GM19452 (cell line): ENCODE measurements at regions not wholly inside any gene's neighbourhood (a gene's known extent, or its start where the extent isn't known, plus 50 kb on each side); places are given as distances from the start of the nearest gene placed in this dataset.

Source experiments
- ATAC-seq: cut with Tn5 transposase; IDR thresholded peaks from one replicate; pipeline ENCODE4 v1.9.1; 2021; ENCODE audit not compliant: unreplicated experiment

DNA sequence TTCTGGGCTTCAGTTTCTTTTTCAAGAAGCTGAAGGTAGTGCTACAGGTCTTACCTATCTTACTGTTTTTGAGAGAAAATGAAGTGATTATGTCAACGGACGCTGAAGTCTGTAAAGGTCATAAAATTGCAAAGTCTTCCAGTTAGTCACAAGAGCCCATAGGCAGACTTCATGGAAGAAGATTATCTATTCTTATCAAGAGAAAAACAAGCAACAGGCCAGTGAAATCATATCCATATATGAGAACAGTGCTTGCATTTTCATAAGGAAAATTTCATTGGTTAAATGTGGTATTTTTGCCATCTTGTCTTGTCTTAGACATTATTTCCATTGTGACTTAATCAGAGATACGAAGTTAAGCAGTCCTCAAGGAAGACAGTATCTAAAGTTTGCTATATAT, 412.7 kb upstream of the SEL1L start:
- no peak for ATAC-seq

DNA sequence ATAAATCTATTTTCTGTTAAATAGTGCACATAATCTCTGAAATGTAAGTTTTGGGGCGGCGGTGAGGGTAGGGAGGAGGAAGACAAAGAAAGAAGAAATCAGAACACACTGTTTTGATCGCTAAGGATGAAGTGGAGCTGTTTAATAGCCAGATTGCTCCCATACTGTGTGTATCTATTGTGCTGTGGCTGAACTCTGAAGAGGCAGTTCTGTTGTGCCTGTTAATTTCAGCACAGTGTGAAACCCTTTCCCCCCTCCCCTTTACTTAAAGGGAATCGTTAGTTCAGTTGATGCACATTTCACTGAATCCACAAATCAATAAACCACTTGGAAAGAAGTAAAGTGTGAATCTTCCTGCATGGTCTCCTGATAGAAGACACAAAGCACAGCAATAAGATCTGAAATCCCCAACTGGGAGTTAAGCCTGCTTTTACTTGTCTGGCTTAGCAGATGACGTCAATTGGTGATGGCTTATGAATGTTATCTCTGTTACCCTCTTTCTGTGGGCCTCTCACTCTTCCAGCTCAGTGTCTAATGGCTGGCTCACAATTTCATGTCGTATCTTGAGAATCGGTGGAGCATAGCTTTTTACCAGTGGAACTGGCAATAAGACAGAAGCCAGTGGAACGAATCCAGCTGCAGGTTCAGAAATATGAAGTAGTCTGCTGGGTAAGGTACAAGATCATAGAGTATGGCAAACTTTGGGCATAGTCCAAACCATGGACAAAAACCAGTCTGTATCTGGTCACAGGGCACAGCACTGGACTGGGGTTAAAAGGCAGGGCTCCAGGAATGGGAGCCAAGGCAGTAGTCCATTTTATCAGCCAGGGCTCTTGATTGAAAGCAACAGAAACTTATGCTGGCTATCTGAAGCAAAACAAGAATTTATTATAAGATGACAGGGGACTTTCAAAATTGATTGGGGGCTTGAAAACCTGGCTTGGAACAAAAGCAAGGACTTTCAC, 413.5 kb upstream of the SEL1L start:
- no peak for ATAC-seq

DNA sequence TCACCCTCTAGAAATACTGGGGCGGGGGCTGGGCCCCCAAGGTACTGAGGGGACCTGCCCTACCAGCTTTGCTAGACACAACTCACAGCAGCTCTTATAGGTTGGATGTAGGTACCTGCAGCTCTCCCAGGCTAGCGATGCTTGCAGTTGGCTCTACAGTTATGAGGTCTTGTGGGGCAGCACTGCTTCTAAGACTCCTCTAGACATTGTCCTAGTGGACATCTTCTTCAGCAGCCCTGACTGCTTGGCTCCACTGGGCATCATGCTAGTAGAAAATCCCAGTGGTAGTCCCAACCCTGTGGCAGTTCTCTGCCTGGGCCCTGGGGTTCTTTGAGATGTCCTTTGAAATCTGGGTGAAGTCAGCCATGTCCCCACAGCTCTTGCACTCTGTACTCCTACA, 419.3 kb upstream of the SEL1L start:
- ATAC-seq, result no peak

DNA sequence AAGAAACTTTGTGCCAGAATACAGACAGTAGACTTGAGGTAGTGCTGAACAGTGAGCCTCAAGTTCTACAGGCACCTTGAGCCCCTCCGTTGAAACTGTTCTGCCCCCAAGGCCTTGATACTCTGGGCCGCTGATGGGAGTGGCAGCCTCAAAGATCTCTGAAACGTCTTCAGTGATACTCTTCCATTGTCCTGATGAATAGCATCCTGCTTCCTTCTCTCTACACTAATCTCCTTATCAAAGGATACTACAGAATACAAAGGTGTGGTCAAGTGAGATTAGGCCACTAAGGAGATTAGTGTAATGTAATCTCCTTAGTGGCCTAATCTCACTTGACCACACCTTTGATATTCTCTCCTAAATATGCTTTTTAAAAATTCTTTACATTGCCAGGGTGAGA, 419.8 kb upstream of the SEL1L start:
- no peak for ATAC-seq

DNA sequence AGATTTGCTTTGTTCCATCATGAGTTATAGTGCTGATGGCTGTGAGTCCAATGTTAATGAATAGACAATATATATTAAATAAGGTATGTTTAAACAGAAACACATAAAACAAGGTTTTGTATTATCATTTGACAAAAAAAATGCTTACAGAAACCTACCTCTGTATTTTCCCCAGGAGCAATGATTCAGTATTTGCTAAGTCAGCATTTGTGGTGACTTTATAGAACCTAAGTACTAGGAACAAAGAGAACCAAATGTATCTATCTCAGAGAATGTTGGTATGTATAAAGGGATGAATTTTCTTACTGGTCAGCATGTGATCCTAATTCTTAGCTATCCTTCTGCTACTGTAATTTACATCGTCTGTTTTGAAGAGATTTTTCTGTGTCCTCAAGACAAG, 421.5 kb upstream of the SEL1L start:
- ATAC-seq, result no peak

DNA sequence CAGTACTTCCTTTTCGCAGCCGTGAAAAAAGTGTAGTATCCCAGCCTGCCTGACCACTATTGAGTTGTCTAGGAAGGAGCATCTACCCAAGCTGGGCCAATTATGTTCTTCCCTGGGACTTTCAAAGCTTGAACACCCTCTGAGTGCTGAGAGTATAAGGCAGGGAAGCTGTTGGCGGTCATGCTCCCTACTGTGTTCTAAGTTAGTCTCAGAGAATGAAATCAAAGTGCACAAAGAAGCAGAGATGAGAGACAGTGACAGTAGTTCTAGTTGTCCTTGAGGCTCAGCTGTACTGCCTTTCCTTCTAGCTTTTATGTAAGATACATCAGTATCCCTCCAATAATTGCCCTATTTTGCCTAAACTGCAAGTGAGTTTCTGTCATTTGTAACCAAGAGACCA, 427.1 kb upstream of the SEL1L start:
- ATAC-seq, result no peak

DNA sequence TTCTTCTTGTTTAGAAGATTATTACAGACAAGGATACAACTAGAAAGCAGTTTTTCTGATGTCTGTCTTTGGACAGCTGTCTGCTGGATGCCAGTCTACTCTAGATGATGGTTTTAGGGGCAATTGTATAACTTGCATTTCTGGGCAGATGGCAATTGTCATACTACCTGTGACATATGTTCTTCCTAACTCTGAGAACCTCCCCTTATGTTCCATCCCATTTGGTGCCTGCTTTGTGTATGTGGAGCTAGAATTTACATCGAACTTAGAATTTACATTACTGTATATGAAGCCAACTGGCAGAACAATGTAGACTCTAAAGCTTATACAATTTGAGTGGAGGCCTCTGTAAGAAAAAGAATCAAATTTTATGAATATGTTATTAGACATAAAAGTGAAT, 430.2 kb upstream of the SEL1L start:
- ATAC-seq, result no peak

DNA sequence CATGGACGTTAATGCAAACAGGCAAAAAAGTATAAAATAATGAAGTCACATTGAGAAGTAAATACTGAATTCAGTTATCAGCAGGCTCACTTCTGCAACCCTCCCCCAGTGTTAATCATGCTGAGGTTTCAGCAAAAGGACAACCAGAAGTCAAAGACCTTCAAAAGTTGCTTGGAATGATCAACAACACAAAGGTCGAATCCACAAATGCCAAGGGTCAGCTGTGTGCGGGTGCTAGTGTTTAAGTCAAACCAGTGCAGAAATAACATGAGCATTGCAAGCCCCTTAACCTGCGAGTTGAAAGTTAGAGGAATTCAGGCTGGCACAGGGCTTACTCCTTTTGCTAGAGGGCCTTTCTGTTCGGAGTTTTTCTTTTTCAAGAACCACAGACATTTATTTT, 436.7 kb upstream of the SEL1L start:
- no peak for ATAC-seq

DNA sequence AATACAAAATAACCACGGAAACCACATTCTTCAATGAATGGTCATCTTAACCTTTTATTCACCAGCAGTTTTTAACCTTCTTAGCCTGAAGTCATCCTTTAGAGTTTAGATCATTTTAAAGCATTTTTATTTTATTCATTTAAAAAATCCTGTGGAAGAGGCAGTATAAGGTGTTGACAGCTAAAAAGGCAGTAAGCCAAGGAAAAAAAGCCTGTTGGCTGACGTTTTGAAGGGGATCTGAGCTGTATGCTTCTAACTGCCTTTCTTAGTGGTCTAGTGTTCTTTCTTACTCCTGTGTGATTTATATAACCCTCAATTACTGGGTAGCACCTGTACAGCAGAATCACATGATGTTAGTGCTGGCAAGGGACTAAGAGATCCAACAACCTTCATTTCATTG, 438.3 kb upstream of the SEL1L start:
- ATAC-seq, result no peak

DNA sequence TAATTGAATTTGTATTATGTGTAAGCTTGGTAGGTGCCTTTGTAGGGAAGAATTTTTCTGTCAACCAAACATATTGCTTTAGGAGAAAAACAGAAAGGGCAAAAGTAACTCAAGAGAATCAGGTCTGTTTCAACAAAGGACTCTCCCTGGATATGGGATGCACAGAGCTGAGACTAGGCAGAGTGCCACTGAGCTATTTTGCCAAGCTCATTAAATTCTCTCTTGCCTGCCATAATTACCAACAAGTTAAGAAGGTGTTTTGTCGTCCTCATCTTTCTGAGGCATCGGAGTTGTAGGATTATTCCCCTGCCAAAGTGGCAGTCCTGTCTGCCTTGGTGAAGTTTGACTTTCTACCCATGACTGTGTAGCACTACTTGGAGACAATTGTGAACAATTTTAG, 438.9 kb upstream of the SEL1L start:
- no peak for ATAC-seq

DNA sequence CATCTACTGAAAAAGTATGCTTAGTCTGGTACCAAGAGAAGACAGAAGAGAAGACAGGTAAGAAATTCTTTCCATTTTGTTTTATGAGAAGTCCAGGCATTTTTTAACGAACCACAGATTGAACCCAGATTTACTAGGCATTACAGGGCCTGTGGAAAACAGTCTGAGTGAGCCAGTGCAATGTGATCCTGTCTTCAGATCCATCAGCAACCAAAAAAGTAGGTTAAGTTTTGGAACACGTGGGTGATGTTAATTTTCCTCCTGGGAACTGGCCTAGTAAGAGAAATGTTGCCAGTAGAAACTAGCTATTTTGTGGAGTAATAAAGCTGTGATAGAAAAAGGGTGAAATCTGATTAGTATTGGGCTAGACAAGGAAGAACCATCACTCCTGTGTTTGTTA, 440.9 kb upstream of the SEL1L start:
- no peak for ATAC-seq

DNA sequence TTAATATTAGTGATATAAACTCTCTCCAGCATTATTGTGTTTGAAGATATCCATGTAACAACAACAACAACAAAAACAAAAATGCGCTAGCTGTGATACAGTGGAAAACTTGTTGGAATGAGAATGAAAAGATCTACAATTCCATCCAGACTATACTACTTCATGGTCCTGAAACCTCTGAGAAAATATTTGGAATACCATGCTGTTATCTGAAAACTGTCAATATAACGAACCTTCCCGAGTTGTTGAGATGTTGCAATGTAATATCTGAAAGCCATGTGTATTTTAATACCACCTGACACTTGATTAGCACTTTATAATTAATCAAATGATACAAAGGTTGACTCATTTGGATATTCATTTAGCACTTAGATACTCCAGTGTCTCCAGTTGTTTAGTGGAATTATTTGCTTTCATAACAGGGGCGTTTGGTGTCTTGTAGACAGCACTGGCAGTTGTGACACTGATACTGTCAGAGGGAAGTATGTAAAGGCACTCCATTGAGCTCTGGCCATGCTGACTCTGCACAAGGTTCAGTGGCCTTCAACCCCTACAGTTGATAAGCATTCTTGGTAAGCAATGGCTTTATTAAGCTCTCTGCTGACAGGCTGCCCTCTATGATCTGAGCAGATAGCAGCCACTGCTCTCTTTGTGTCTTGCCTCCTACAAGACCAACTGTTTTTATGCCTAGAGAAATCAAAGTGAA, 447.1 kb upstream of the SEL1L start:
- ATAC-seq, result no peak

DNA sequence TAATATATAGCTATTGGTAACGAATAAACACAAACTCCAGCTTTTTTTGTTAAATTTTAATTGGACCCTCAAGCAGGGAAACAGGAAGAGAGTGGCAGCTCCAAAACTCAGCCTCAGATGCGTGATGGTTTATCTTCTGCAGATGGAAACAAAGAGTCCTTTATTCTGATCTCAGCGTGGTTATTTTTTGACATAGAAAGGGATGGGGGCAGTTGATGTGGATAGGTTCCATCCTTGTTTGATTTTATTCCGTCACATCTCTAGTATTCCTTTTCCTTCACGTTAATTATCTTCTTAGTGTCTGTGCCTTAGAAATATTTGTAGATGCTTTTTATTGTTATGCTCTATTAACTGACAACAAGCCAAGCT, 447.6 kb upstream of the SEL1L start:
- no peak for ATAC-seq

DNA sequence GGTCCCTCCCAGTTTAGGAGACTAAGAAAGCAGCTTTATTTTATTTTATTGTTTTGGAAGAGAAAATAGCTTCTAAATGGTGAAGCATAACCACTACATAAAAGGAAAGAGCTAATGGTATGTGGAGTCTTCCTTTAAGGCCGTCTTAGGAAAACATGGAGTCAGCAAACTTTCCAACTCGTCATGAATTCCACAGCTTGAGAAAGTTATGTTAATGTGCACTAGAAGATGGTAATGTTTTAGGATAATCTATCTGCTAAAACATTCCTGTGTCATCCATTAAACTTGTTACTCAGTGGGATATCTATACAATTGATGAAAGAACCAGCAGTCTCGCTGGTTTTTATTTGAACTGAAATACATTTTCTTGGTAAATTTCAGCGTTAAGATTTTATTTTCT, 448.4 kb upstream of the SEL1L start:
- no peak for ATAC-seq

DNA sequence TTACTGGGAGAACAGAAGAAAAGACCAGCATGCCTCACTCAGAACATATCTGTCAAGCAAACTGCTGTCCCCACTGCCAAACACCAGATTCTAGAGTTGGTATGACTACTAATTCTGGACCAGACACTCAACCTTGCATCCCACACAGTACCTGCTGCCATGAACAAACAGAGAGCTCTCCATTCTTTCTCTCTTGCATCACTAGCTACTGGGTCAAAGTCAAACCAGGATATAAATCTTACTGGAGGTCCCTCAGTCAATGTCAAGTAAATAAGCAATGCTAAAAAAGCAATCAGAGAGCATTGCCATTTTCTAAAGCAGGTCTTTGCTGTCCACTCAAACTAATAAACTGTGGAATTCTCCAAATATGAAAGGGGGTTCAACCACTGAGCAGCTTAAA, 452.4 kb upstream of the SEL1L start:
- no peak for ATAC-seq

DNA sequence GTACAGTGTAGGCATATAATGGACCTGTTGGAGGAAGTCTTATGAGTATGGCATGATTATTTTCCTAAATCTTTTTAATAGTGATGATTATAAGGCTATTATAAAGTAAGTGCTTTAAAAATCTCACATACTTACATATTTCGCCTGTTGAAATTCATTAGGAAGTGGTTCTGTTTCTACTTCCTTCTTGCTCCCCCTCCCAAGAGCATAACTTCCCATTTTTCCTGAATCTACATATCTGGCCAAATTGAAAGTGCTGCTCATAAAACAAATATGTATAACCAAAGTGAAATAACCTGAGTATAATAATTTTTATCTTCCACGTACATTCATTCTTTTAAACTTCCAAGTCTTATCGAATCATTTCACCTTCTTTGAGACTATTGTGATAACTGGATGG, 455.6 kb upstream of the SEL1L start:
- no peak for ATAC-seq

DNA sequence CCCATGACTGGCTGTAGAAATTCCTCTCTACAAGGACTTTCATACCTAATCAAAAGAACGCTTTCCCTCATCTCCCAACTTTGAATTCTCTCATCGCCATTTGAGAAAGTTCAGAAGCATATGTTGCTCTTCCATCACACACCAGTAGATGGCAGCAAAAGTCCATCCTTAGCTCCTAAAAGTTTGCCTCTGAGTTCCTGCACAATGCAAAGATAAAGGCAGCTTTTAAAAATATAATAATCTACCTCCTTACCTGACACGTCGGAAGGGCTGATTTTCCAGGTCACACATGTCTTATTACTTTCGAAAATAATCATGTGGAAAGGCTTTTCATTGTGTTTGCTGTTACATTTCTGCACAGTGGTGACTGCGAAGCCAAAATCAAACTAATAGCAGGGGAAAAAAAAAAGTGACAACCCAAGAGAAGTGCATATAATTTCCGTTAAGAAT, 456.7 kb upstream of the SEL1L start:
- no peak for ATAC-seq

DNA sequence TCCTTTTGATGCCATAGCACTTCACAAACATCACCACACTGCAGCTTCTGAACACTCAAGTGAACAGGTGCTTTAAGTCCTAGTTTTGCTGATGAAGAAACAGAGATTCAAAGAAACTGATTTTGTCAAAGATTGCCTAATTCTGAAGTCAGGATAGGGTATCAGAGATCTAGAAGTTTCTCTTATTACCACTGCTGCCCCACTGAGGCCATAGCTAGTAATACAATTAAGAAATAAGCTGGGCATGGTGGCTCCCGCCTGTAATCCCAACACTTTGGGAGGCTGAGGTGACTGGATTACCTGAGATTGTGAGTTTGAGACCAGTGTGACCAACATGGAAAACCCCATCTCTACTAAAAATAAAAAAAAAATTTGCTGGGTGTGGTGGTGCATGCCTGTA, 458.3 kb upstream of the SEL1L start:
- no peak for ATAC-seq

DNA sequence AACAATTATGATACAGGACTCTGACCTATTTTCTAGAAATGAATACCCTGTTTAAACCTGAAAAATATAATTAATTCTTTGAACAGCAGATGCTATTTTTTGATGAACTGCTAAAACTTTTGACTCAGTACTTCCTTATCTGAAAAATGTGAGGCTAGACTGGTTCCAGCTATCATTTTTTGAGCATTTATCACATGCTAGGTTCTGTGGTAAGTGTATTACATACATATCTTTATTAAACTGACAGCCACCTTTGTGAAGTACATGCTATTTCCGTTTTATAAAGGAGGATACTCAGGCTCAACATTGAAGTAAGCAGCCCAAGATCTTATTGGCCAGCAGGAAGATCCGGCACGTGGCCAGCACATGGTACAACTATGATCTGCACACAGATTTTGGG, 459.8 kb upstream of the SEL1L start:
- no peak for ATAC-seq

DNA sequence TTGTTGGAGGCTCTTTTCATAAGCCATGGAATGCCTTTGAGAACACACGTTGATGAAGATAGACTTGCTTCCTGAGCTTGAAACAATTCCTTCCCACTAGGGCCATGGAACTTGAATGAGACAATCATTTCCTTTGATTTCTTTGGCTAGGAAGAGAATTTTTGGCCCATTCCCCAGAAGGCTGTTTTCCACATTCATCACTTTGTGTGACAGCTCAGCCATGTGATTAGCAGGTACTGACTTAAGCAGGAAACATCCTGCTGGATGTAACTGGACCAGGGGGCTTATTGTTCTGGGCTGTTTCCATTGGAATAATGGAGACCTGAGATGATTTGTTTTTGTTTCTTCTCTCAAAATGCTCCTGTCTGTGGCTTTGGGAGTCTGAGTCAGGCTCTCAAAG, 469.8 kb upstream of the SEL1L start:
- no peak for ATAC-seq

DNA sequence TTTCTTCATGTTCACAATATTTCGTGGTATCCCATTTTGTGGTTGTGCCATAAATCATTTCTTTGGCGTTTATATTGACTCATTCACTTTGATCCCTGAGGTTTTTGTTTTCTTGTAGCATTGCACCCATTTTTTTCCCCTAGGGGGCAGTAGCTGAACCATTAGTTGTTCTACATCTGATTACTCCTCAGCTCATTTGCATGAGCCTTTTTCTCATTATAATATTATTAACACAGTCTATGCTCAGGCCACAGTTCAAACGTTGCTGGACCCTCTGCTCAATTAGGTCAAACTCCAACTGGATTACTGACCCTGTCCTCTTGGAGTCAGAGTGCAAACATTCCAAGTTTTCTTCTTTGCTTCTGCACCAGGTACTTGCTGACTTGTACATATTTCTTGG, 475.4 kb upstream of the SEL1L start:
- ATAC-seq, result no peak

DNA sequence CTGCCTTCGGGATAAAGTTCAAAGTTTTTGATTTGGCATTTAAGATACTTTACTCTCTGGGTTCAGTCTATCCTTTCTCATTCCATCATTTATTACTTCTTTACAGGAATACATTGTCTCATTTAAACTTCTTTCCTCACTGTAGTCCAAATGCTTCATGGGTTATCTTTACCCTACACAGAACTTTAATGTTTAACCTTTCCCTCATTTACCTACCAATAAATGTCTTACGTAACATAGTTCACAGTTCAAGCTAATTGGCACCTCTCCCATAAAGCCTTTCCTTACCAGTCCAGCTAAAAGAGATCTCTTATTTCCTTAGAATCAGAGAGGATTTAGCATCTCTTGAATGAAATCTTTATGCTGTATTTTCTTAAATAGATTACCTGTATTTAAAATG, 476.3 kb upstream of the SEL1L start:
- ATAC-seq, result no peak

DNA sequence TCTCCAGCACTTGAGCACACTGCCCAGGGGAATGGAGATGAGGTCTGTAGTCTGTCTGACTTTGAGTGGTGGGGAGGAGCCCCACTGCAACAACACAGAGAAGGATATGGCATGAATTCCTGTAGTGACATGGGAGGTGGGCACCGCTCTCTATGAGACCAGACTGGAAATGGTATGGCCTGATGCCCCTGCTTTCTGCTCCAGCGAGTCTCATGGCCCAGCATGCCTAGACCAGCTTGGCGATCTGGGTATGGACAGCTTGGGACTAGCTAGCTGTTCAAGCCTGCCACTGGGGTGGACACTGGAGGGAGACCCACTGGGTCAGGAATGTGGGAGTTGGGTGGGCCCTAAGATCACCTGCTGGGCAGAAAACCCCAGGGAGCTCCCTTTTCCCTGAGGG, 477.8 kb upstream of the SEL1L start:
- ATAC-seq, result no peak
